ENCODE measurements at regions not wholly inside any gene's neighbourhood (a gene's known extent, or its start where the extent isn't known, plus 50 kb on each side); places are given as distances from the start of the nearest gene placed in this dataset.

DNA sequence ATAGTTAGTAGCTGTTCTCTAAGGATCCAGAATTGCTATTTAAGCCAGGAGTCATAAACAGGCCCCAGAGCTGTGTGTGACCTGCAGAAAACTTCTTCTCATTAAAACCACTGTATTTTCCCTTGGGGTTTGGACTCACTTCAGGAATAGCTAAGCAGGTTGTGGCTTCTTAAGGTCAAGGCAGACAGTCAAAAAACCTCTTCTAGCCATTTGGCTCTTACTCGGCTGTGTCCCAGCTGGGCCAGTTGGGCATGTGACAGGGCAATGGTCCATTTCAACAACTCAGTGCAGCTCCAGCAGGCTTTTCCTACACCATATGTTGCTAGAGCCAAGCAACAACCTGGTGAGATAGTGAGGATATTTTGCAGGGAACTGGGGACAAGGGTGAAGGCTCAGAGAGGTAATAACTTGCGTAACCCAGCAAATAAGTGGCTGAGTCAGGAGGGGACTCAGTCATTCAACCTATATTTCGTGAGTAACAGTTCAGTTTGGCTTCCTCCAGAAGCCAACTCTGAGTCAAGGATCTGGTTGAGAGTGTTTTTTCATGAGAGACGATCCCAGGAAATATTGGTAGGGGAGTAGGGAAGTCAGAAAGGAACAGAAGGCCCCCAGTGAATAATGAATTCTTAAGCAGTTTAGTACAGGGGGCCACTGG lies 115.4 kb upstream of the PPP2R2B start:
- TF ChIP-seq, protein P1, sequence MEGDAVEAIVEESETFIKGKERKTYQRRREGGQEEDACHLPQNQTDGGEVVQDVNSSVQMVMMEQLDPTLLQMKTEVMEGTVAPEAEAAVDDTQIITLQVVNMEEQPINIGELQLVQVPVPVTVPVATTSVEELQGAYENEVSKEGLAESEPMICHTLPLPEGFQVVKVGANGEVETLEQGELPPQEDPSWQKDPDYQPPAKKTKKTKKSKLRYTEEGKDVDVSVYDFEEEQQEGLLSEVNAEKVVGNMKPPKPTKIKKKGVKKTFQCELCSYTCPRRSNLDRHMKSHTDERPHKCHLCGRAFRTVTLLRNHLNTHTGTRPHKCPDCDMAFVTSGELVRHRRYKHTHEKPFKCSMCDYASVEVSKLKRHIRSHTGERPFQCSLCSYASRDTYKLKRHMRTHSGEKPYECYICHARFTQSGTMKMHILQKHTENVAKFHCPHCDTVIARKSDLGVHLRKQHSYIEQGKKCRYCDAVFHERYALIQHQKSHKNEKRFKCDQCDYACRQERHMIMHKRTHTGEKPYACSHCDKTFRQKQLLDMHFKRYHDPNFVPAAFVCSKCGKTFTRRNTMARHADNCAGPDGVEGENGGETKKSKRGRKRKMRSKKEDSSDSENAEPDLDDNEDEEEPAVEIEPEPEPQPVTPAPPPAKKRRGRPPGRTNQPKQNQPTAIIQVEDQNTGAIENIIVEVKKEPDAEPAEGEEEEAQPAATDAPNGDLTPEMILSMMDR (conservative IDR thresholded peaks at IDR 0.05; ENCODE audit: low read length), result no peak
- TF ChIP-seq EZH2phosphoT487 (IDR thresholded peaks at IDR 0.05; ENCODE audit: borderline replicate concordance, low read depth, low read length), result no peak
